Pancreas (tissue), 10 donors: ENCODE measurements at regions not wholly inside any gene's neighbourhood (a gene's known extent, or its start where the extent isn't known, plus 50 kb on each side); places are given as distances from the start of the nearest gene placed in this dataset.
"Not testable (repeated sequence)": the region's sequence is repeated elsewhere in the genome, so short reads cannot be mapped to it uniquely, and the experiment has no call there.

Experiments used
- ATAC-seq, 4 donors: fragments of 200-7000 bp; cut with Tn5 transposase; one replicate each; pipeline versions ENCODE4 v1.8.0 to v1.9.1; 2020; ENCODE audit warnings: mild to moderate bottlenecking in 4 of 4, moderate library complexity in 4 of 4
- DNase-seq, 6 donors: peaks; one replicate each; pipeline ENCODE4 v3.0.0-alpha.2; 2020
- FAIRE-seq: peaks from 2 replicates; lab custom pipeline; 2012; peaks lifted over from hg19 to GRCh38; lab: Jason Lieb, UNC
- H3K27ac ChIP-seq, 4 donors: fragments of 200-600 bp; sonication (generic); 1 replicate in 3 of 4; 2 replicates in 1 of 4; pipeline versions ENCODE4 v1.5.0 to v1.8.0; 2020
- H3K27me3 ChIP-seq, 4 donors: fragments of 200-600 bp; one replicate each; pipeline ENCODE4 v1.8.0; 2021
- H3K36me3 ChIP-seq, 3 donors: fragments of 200-600 bp; sonication (generic) in 1 of 3; one replicate each; pipeline versions ENCODE4 v1.5.0 to v1.8.0; 2020 to 2021
- H3K4me1 ChIP-seq, 3 donors: fragments of 200-600 bp; one replicate each; pipeline ENCODE4 v1.8.0; 2021
- H3K4me3 ChIP-seq, 4 donors: fragments of 200-600 bp; sonication (generic) in 2 of 4; one replicate each; pipeline versions ENCODE4 v1.5.0 to v1.8.0; 2020 to 2021
- H3K9me3 ChIP-seq, 4 donors: fragments of 200-600 bp; one replicate each; pipeline ENCODE4 v1.8.0; 2021
- CTCF ChIP-seq, 4 donors: fragments of 200-600 bp; sonication (generic) in 3 of 4; IDR thresholded peaks; one replicate each; pipeline versions ENCODE4 v1.5.0 to v1.8.0; 2021; ENCODE audit warnings: antibody characterized with exemption in 4 of 4
- WGBS, 2 donors: extraction: QIAGEN DNeasy Blood & Tissue Kit; methylation state at CpG; one replicate each; pipeline ENCODE4 v1.1.7; 2013; 5-methylcytosine and 5-hydroxymethylcytosine counted together
- intact Hi-C, 3 donors: fragments of 100-400 bp; cut with DNase I; formaldehyde crosslinking; loops; one replicate each; pipeline versions ENCODE4 v1.11.1 to v1.14.2; 2022
- donor health status: healthy with polysubstance abuse.
- donor health status: DM: no; HTN: no; CAD: no; lungs with moderate emphysema.
- donor health status: DM: no; HTN: no; CAD: no.
- donor health status: control.
- donor health status: control.
- donor health status: Bipolar disorder and iron deficiency.
- donor health status: DM: yes; HTN: yes; CAD: no.
- donor health status: DM: no; HTN: no; CAD: no.
- donor health status: DM: no; HTN: no; CAD: no.
- donor health status: DM: yes; HTN: yes; CAD: no.

DNA sequence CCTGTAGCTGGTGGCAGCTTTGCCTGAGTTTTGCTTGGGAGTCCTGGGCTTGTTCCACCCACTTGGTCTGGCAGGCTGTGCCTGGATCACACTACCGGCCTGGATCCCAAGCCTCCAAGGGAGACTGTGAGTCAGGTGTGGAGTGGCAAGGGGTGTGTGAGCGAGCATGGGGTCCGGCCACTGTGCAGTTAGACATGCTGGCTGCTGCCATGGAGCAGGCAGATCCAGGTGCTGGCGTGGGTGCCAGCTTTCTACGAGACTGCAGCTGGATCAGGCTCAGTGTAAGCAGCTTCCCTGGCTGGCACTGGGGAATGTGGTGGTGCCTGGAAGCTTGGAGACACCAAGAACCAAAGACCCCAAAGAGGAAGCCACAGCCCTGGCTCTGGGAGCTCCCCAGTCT is 102.0 kb upstream of the BNIP2 start:
- intact Hi-C loops, result no loop called here
- Histone ChIP-seq H3K27ac (no peak overlapping the region), H3K36me3 (no peaks in the 10 kb centered on the region), H3K27me3 (peaks cover 0 to 20% (median under 1%) of the 10 kb centered on the region in 4 donors), H3K4me3 (no peak overlapping the region), H3K4me1 (no peaks in the 10 kb centered on the region), H3K9me3 (no peaks in the 10 kb centered on the region)
- FAIRE-seq (no peak), DNase-seq (no peak), ATAC-seq (no peak)
- TF ChIP-seq CTCF (IDR thresholded peaks at IDR 0.05), result no peak
- WGBS, 2 donors, result 61 to 71% methylated on average over 5 of the region's 5 CpGs

DNA sequence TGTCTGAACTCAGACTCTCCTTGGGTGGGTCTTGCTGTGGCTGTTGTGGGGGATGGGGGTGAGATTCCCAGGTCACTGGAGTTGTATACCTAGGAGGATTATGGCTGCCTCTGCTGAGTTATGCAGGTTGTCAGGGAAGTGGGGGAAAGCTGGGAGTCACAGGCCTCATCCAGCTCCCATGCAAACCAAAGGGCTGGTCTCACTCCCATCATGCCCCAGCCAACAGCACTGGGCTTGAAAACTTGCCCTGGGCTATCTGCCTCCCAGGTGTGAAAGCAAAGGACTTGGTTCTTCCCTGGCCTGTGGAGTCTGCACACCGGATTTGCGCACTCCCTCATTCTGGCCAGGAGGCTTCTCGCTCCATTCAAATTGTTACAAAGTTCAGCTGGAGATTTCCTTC is 97.3 kb upstream of the BNIP2 start:
- H3K4me1 ChIP-seq, ATAC-seq, FAIRE-seq, intact Hi-C loops, H3K27ac ChIP-seq, DNase-seq, H3K4me3 ChIP-seq, H3K36me3 ChIP-seq, H3K9me3 ChIP-seq: not testable (repeated sequence)
- WGBS, 2 donors, result 92 to 94% methylated on average over 3 of the region's 3 CpGs
- peaks cover 0 to 16% (median 0%) of the 10 kb centered on the region in 4 donors for H3K27me3 ChIP-seq

DNA sequence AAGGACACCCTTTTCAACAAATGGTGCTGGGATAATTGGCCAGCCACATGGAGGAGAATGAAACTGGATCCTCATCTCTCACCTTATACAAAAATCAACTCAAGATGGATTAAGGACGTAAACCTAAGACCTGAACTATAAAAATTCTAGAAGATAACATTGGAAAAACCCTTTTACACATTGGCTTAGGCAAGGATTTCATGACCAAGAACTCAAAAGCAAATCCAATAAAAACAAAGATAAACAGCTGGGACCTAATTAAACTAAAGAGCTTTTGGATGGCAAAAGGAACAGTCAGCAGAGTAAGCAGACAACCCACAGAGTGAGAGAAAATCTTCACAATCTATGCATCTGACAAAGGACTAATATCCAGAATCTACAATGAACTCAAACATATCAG is 96.9 kb upstream of the BNIP2 start:
- H3K27ac ChIP-seq, H3K36me3 ChIP-seq, H3K4me3 ChIP-seq, H3K9me3 ChIP-seq, DNase-seq, intact Hi-C loops, FAIRE-seq, H3K4me1 ChIP-seq, ATAC-seq: not testable (repeated sequence)
- peaks cover 0 to 12% (median 0%) of the 10 kb centered on the region in 4 donors for H3K27me3 ChIP-seq
- 58 to 81% methylated on average over 1 of the region's 1 CpG for WGBS, 2 donors

DNA sequence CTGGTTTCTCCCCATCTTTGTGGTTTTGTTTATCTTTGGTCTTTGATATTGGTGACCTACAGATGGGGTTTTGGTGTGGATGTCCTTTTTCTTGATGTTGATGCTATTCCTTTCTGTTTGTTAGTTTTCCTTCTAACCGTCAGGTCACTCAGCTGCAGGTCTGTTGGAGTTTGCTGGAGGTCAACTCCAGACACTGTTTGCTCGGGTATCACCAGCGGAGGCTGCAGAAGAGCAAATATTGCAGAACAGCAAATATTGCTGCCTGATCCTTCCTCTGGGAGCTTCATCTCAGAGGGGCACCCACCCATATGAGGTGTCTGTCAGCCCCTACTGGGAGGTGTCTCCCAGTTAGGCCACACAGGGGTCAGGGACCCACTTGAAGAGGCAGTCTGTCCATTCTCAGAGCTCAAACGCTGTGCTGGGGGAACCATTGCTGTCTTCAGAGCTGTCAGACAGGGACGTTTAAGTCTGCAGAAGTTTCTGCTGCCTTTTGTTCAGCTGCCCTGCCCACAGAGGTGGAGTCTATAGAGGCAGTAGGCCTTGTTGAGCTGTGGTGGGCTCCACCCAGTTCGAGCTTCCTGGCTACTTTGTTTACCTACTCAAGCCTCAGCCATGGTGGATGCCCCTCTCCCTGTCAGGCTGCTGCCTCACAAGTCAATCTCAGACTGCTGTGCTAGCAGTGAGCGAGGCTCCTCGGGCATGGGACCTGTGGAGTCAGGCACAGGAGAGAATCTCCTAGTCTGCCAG is 94.8 kb upstream of the BNIP2 start:
- ATAC-seq, intact Hi-C loops, DNase-seq, FAIRE-seq, H3K4me3 ChIP-seq, H3K27ac ChIP-seq, H3K9me3 ChIP-seq, H3K4me1 ChIP-seq, H3K36me3 ChIP-seq: not testable (repeated sequence)
- WGBS, 2 donors, result 29% methylated on average over 8 of the region's 8 CpGs
- H3K27me3 ChIP-seq, result peaks cover 0 to 12% (median 0%) of the 10 kb centered on the region in 4 donors

DNA sequence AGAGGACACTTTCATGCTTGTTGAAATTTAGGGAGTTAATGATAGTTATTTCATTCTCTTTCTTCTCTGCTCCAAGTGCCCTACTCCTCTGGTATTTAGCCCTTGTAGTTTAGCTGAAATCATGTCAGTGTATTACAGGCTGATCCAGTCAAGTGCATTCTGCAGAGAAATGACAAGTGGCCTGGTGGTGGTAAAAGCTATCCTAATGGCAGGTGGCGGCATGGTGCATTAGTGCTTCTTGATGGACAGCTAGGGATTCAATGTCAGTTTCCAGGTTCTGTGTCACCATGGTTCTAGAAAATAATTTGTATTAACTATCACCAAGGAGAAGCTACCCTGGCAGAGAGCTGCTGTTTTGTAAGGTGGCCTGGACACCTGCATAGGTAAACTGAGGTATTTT is 90.0 kb upstream of the BNIP2 start:
- H3K27me3 ChIP-seq, result no peaks in the 10 kb centered on the region
- WGBS, 2 donors, result 93 to 100% methylated on average over 1 of the region's 1 CpG
- no peak for TF ChIP-seq CTCF (IDR thresholded peaks at IDR 0.05)
- intact Hi-C loops, result no loop called here
- H3K9me3 ChIP-seq, result no peaks in the 10 kb centered on the region
- H3K27ac ChIP-seq, result no peak overlapping the region
- ATAC-seq (no peak), DNase-seq (no peak), FAIRE-seq (no peak)
- H3K4me1 ChIP-seq, result no peaks in the 10 kb centered on the region
- H3K4me3 ChIP-seq, result no peak overlapping the region
- no peaks in the 10 kb centered on the region for H3K36me3 ChIP-seq

GRCh38 chr15:59764775-59765174 is 75.7 kb upstream of the BNIP2 start:
- FAIRE-seq, result no peak

More at GRCh38 chr15:59764775-59765174, 75.7 kb upstream of the BNIP2 start:
- no peaks in the 10 kb centered on the region for H3K9me3 ChIP-seq
- peaks cover 0 to 6% (median 0%) of the 10 kb centered on the region in 4 donors for H3K27me3 ChIP-seq
- H3K4me3 ChIP-seq, result no peak overlapping the region
- 29 to 44% methylated on average over 2 of the region's 2 CpGs for WGBS, 2 donors
- DNase-seq (no peak), ATAC-seq (no peak)
- no peaks in the 10 kb centered on the region for H3K36me3 ChIP-seq
- H3K4me1 ChIP-seq, result no peaks in the 10 kb centered on the region
- no peak for TF ChIP-seq CTCF (IDR thresholded peaks at IDR 0.05)
- intact Hi-C loops, result no loop called here
- no peak overlapping the region for H3K27ac ChIP-seq
